ENCODE measurements at regions not wholly inside any gene's neighbourhood (a gene's known extent, or its start where the extent isn't known, plus 50 kb on each side); places are given as distances from the start of the nearest gene placed in this dataset.

DNA sequence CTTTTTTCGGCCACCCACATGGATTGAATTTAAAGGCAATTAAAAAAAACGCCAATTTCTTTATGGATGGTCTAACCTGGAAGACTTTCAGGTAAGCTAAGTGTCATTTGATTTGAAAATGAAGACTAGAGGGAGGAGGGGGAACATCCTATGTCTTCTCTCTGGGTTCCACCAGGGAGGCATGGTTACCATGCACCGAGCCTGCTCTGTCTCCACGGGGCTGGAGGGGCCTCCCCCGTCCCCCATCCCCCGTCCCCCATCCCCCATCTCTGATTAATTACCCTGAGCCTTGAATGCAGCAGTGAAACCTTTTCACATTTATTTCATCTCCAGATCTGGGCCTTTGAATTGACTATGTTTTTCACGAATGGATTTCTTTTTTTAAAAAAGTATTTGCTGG lies 135.1 kb downstream of the TLR5 start:
- no peak overlapping the region for H3K4me2 ChIP-seq (ENCODE audit: low read depth, low read length, poor library complexity, severe bottlenecking)
- no peaks in the 10 kb centered on the region for H3F3A ChIP-seq (ENCODE audit: low read depth)
- H4K20me1 ChIP-seq (ENCODE audit: insufficient read depth, low read length, poor library complexity, severe bottlenecking) = no peaks in the 10 kb centered on the region
- no peak overlapping the region for H3K4me3 ChIP-seq (ENCODE audit: low read length, poor library complexity, severe bottlenecking)
- no peaks in the 10 kb centered on the region; the same call in 1 of the 2 replicates for H3K36me3 ChIP-seq (ENCODE audit: insufficient read depth, low read length)
- no peaks in the 10 kb centered on the region for H3K79me2 ChIP-seq (ENCODE audit: insufficient read depth, low read length)
- H3K9me2 ChIP-seq (replicated peaks; ENCODE audit: low read depth, low read length) = no peaks in the 10 kb centered on the region
- H3K9ac ChIP-seq (ENCODE audit: low read depth, low read length, poor library complexity, severe bottlenecking) = no peak overlapping the region
- no peaks in the 10 kb centered on the region for H3K27me3 ChIP-seq (ENCODE audit: insufficient read depth, low read length, poor library complexity, severe bottlenecking)
- TF ChIP-seq CTCF (conservative IDR thresholded peaks at IDR 0.05; ENCODE audit: low read length) (no peak), EZH2phosphoT487 (IDR thresholded peaks at IDR 0.05; ENCODE audit: borderline replicate concordance) (no peak)
- H3K4me1 ChIP-seq (ENCODE audit: insufficient read depth, low read length, poor library complexity, severe bottlenecking) = no peaks in the 10 kb centered on the region
- H2AFZ ChIP-seq (ENCODE audit: low read length) = no peak overlapping the region
- H3K9me3 ChIP-seq (ENCODE audit: insufficient read depth, low read depth, low read length) = no peaks in the 10 kb centered on the region

- H2AFZ ChIP-seq (ENCODE audit: low read length) = no peak overlapping the region
- no peaks in the 10 kb centered on the region for H3K27me3 ChIP-seq (ENCODE audit: insufficient read depth, low read length, poor library complexity, severe bottlenecking)
- no peaks in the 10 kb centered on the region for H3K79me2 ChIP-seq (ENCODE audit: insufficient read depth, low read length)
- H4K20me1 ChIP-seq (ENCODE audit: insufficient read depth, low read length, poor library complexity, severe bottlenecking) = no peaks in the 10 kb centered on the region
- H3K36me3 ChIP-seq (ENCODE audit: insufficient read depth, low read length) = no peaks in the 10 kb centered on the region; the same call in 1 of the 2 replicates
- H3K4me2 ChIP-seq (ENCODE audit: low read depth, low read length, poor library complexity, severe bottlenecking) = no peak overlapping the region
- no peaks in the 10 kb centered on the region for H3F3A ChIP-seq (ENCODE audit: low read depth)
- TF ChIP-seq EZH2phosphoT487 (IDR thresholded peaks at IDR 0.05; ENCODE audit: borderline replicate concordance) (no peak), CTCF (conservative IDR thresholded peaks at IDR 0.05; ENCODE audit: low read length) (no peak)
- no peak overlapping the region for H3K4me3 ChIP-seq (ENCODE audit: low read length, poor library complexity, severe bottlenecking)
- no peaks in the 10 kb centered on the region for H3K9me3 ChIP-seq (ENCODE audit: insufficient read depth, low read depth, low read length)
- no peaks in the 10 kb centered on the region for H3K9me2 ChIP-seq (replicated peaks; ENCODE audit: low read depth, low read length)
- H3K4me1 ChIP-seq (ENCODE audit: insufficient read depth, low read length, poor library complexity, severe bottlenecking) = no peaks in the 10 kb centered on the region
- no peak overlapping the region for H3K9ac ChIP-seq (ENCODE audit: low read depth, low read length, poor library complexity, severe bottlenecking)
Observed at GRCh38 chr1:223008808-223009207, 134.2 kb downstream of the TLR5 start.

- Histone ChIP-seq H3K9ac (ENCODE audit: low read depth, low read length, poor library complexity, severe bottlenecking) (no peak overlapping the region), H3K4me1 (ENCODE audit: insufficient read depth, low read length, poor library complexity, severe bottlenecking) (no peaks in the 10 kb centered on the region), H4K20me1 (ENCODE audit: insufficient read depth, low read length, poor library complexity, severe bottlenecking) (no peaks in the 10 kb centered on the region), H3K4me2 (ENCODE audit: low read depth, low read length, poor library complexity, severe bottlenecking) (no peak overlapping the region), H3K36me3 (ENCODE audit: insufficient read depth, low read length) (no peaks in the 10 kb centered on the region), H3K27me3 (ENCODE audit: insufficient read depth, low read length, poor library complexity, severe bottlenecking) (no peaks in the 10 kb centered on the region), H3K9me2 (replicated peaks; ENCODE audit: low read depth, low read length) (no peaks in the 10 kb centered on the region), H3K9me3 (ENCODE audit: insufficient read depth, low read depth, low read length) (no peaks in the 10 kb centered on the region), H3K4me3 (ENCODE audit: low read length, poor library complexity, severe bottlenecking) (no peak overlapping the region), H3F3A (ENCODE audit: low read depth) (no peaks in the 10 kb centered on the region), H3K79me2 (ENCODE audit: insufficient read depth, low read length) (no peaks in the 10 kb centered on the region), H2AFZ (ENCODE audit: low read length) (no peak overlapping the region)
- TF ChIP-seq EZH2phosphoT487 (IDR thresholded peaks at IDR 0.05; ENCODE audit: borderline replicate concordance) = no peak
- TF ChIP-seq CTCF (conservative IDR thresholded peaks at IDR 0.05; ENCODE audit: low read length) = no peak
Observed at GRCh38 chr1:223009406-223009805, 133.6 kb downstream of the TLR5 start.

All from Loucy (cell line).